Neural cell (in vitro differentiated cells): ENCODE measurements at regions not wholly inside any gene's neighbourhood (a gene's known extent, or its start where the extent isn't known, plus 50 kb on each side); places are given as distances from the start of the nearest gene placed in this dataset.

ENCODE experiments used
- H2AFZ ChIP-seq: fragments of 200-600, 300-800 bp; sonication (generic), shearing (Covaris generic); 2 replicates; pipeline ENCODE4 v1.6.0; 2014; ENCODE audit warnings: low read depth, mild to moderate bottlenecking, antibody characterized with exemption, low read length, moderate library complexity
- H3F3A ChIP-seq: fragments of 200-600 bp; shearing (Covaris generic); 2 replicates; pipeline ENCODE4 v1.6.1; 2016; ENCODE audit warnings: mild to moderate bottlenecking, moderate library complexity, mixed read lengths, antibody characterized with exemption, low read length; ENCODE audit not compliant: insufficient read depth, poor library complexity, severe bottlenecking
- H3K27ac ChIP-seq: fragments of 200-600, 300-800 bp; sonication (generic), shearing (Covaris generic); 2 replicates; pipeline ENCODE4 v1.5.1; 2014; ENCODE audit warnings: mild to moderate bottlenecking, low read length, moderate library complexity
- H3K27me3 ChIP-seq: fragments of 300-800, 200-600 bp; sonication (generic), shearing (Covaris generic); 2 replicates; pipeline ENCODE4 v1.6.0; 2014; ENCODE audit warnings: mild to moderate bottlenecking, low read depth, low read length, moderate library complexity; ENCODE audit not compliant: insufficient read depth
- H3K36me3 ChIP-seq: fragments of 300-800, 200-600 bp; sonication (generic), shearing (Covaris generic); 2 replicates; pipeline ENCODE4 v1.5.1; 2014; ENCODE audit warnings: mild to moderate bottlenecking, antibody characterized with exemption, low read length, moderate library complexity; ENCODE audit not compliant: insufficient read depth
- H3K4me2 ChIP-seq: fragments of 300-800, 200-600 bp; sonication (generic), shearing (Covaris generic); 2 replicates; pipeline ENCODE4 v1.6.0; 2014; ENCODE audit warnings: mild to moderate bottlenecking, low read length
- H3K4me3 ChIP-seq: fragments of 300-800, 200-600 bp; sonication (generic), shearing (Covaris generic); 2 replicates; pipeline ENCODE4 v1.5.1; 2014; ENCODE audit warnings: mild to moderate bottlenecking, low read length, moderate library complexity
- H3K79me2 ChIP-seq: fragments of 200-600 bp; shearing (Covaris generic); replicated peaks from 2 replicates; pipeline ENCODE4 v1.6.0; 2014; ENCODE audit warnings: mild to moderate bottlenecking, low read length, moderate library complexity; ENCODE audit not compliant: insufficient read depth
- H3K9ac ChIP-seq: fragments of 300-800, 200-600 bp; sonication (generic), shearing (Covaris generic); 2 replicates; pipeline ENCODE4 v1.6.1; 2016; ENCODE audit warnings: mild to moderate bottlenecking, low read length, mixed read lengths
- H3K9me2 ChIP-seq: fragments of 200-600 bp; shearing (Covaris generic); 2 replicates; pipeline ENCODE4 v1.6.1; 2016; ENCODE audit warnings: mild to moderate bottlenecking, low read length, mixed read lengths; ENCODE audit not compliant: insufficient read depth
- H3K9me3 ChIP-seq: fragments of 200-600, 300-800 bp; sonication (generic), shearing (Covaris generic); 2 replicates; pipeline ENCODE4 v1.6.1; 2016; ENCODE audit warnings: mild to moderate bottlenecking, mixed run types, low read length, moderate library complexity, mixed read lengths
- H4K20me1 ChIP-seq: fragments of 200-600 bp; shearing (Covaris generic); 2 replicates; pipeline ENCODE4 v1.6.1; 2016; ENCODE audit warnings: mild to moderate bottlenecking, mixed run types; ENCODE audit not compliant: insufficient read depth
- CTCF ChIP-seq: fragments of 450-650 bp; IDR thresholded peaks from 2 replicates; pipeline ENCODE4 v1.5.1; 2014; ENCODE audit warnings: antibody characterized with exemption, mild to moderate bottlenecking, moderate library complexity; ENCODE audit not compliant: poor library complexity, severe bottlenecking
- EP300 ChIP-seq: fragments of 450-650 bp; conservative IDR thresholded peaks from 2 replicates; pipeline ENCODE4 v1.6.1; 2014; ENCODE audit warnings: antibody characterized with exemption, mild to moderate bottlenecking, moderate library complexity; ENCODE audit not compliant: poor library complexity, severe bottlenecking
- EZH2 ChIP-seq: fragments of 200-600, 300-800 bp; shearing (Covaris generic), sonication (generic); IDR thresholded peaks from 2 replicates; pipeline ENCODE4 v1.6.1; 2014; ENCODE audit warnings: antibody characterized with exemption, low read length, borderline replicate concordance, mild to moderate bottlenecking; ENCODE audit not compliant: insufficient read depth, poor library complexity, severe bottlenecking
- MXI1 ChIP-seq: fragments of 450-650 bp; conservative IDR thresholded peaks from 2 replicates; pipeline ENCODE4 v1.6.1; 2014; ENCODE audit warnings: antibody characterized with exemption, mild to moderate bottlenecking; ENCODE audit not compliant: poor library complexity, severe bottlenecking
- POLR2AphosphoS5 ChIP-seq: IDR thresholded peaks from 2 replicates; pipeline ENCODE4 v1.6.1; 2012
- RAD21 ChIP-seq: fragments of 450-650 bp; conservative IDR thresholded peaks from 2 replicates; pipeline ENCODE4 v1.6.1; 2014; ENCODE audit warnings: antibody characterized with exemption, mild to moderate bottlenecking, moderate library complexity
- REST ChIP-seq: IDR thresholded peaks from 2 replicates; pipeline ENCODE4 v1.6.1; 2012; ENCODE audit warnings: borderline replicate concordance
- SMC3 ChIP-seq: fragments of 450-650 bp; conservative IDR thresholded peaks from 2 replicates; pipeline ENCODE4 v1.6.1; 2014; ENCODE audit warnings: antibody characterized with exemption, mild to moderate bottlenecking, moderate library complexity; ENCODE audit not compliant: poor library complexity
- TAF1 ChIP-seq: IDR thresholded peaks from 2 replicates; pipeline ENCODE4 v1.6.1; 2012; ENCODE audit warnings: low read depth

GRCh38 chr3:40720863-40721262, 196.1 kb downstream of the ZNF621 start:
- H3F3A ChIP-seq, result no peaks in the 10 kb centered on the region
- no peaks in the 10 kb centered on the region for H3K36me3 ChIP-seq
- H3K4me3 ChIP-seq, result no peak overlapping the region
- no peaks in the 10 kb centered on the region for H3K9me2 ChIP-seq
- H3K9ac ChIP-seq, result no peak overlapping the region
- no peaks in the 10 kb centered on the region for H3K9me3 ChIP-seq
- no peak overlapping the region for H3K4me2 ChIP-seq
- no peak overlapping the region for H3K27ac ChIP-seq
- H3K79me2 ChIP-seq, result no peaks in the 10 kb centered on the region
- H2AFZ ChIP-seq, result no peak overlapping the region
- no peaks in the 10 kb centered on the region for H3K27me3 ChIP-seq
- no peaks in the 10 kb centered on the region for H4K20me1 ChIP-seq
- TF ChIP-seq REST (peak; percentile 65), EP300 (peak; percentile 17), TAF1 (no peak)

- Histone ChIP-seq H3F3A (no peaks in the 10 kb centered on the region), H3K9me3 (no peaks in the 10 kb centered on the region), H3K27ac (no peak overlapping the region), H2AFZ (no peak overlapping the region), H3K79me2 (no peaks in the 10 kb centered on the region), H4K20me1 (no peaks in the 10 kb centered on the region), H3K36me3 (no peaks in the 10 kb centered on the region), H3K4me2 (no peak overlapping the region), H3K4me3 (no peak overlapping the region), H3K9me2 (no peaks in the 10 kb centered on the region), H3K27me3 (no peaks in the 10 kb centered on the region), H3K9ac (no peak overlapping the region)
- TF ChIP-seq MXI1, result no peak
- no peak for TF ChIP-seq EP300
- no peak for TF ChIP-seq REST
- TF ChIP-seq TAF1, result no peak
- TF ChIP-seq POLR2AphosphoS5, result no peak
- no peak for TF ChIP-seq SMC3
- TF ChIP-seq EZH2, result no peak
- TF ChIP-seq CTCF, result no peak
- no peak for TF ChIP-seq RAD21
Observed at GRCh38 chr3:40723083-40723660, 198.4 kb downstream of the ZNF621 start.
